B cell (primary cell): ENCODE measurements at regions not wholly inside any gene's neighbourhood (a gene's known extent, or its start where the extent isn't known, plus 50 kb on each side); places are given as distances from the start of the nearest gene placed in this dataset.

Experiments
- ATAC-seq: fragments of 200-7000 bp; cut with Tn5 transposase; one replicate; pipeline ENCODE4 v1.10.0; 2021; ENCODE audit warnings: low read depth, mild to moderate bottlenecking, moderate number of reproducible peaks, moderate library complexity
- CTCF ChIA-PET: fragments of 350-600 bp; sonication (Branson Sonifier 250); formaldehyde crosslinking; loops from one replicate; lab custom pipeline; 2021; ENCODE audit warnings: antibody characterized with exemption, inconsistent platforms; lab: Charles Lee
- POLR2A ChIA-PET: fragments of 350-600 bp; sonication (Branson Sonifier 250); formaldehyde crosslinking; loops from one replicate; lab custom pipeline; 2021; ENCODE audit warnings: antibody characterized with exemption; lab: Charles Lee
- DNase-seq: peaks from one replicate; pipeline ENCODE4 v3.0.0; 2013
- H2AFZ ChIP-seq: 2 replicates; pipeline ENCODE4 v1.6.1; 2012; ENCODE audit warnings: mild to moderate bottlenecking, low read depth, low read length; ENCODE audit not compliant: insufficient read depth, poor library complexity, severe bottlenecking
- H3K27ac ChIP-seq, 2 donors: 1 replicate in 1 of 2; 2 replicates in 1 of 2; pipeline ENCODE4 v1.5.1; 2012 to 2013; ENCODE audit warnings: low read length in 2 of 2, mild to moderate bottlenecking in 2 of 2, moderate library complexity in 1 of 2
- H3K27me3 ChIP-seq, 4 experiments: fragments of 200-600 bp in 1 of 4; sonication (generic) in 1 of 4; replicated peaks in 1 of 4; 1 replicate in 2 of 4; 2 replicates in 2 of 4; pipeline versions ENCODE4 v1.6.1 to v1.7.0; 2013 to 2016; ENCODE audit warnings: low read length in 3 of 4, mild to moderate bottlenecking in 2 of 4, mixed read lengths in 1 of 4, moderate library complexity in 1 of 4; ENCODE audit not compliant: insufficient read depth in 4 of 4, control insufficient read depth in 3 of 4; ENCODE audit errors: control extremely low read depth in 1 of 4
- H3K36me3 ChIP-seq, 2 experiments: replicated peaks in 1 of 2; 1 replicate in 1 of 2; 2 replicates in 1 of 2; pipeline versions ENCODE4 v1.6.1 to v1.7.1; 2013; ENCODE audit warnings: low read length in 1 of 2; ENCODE audit not compliant: insufficient read depth in 2 of 2, control insufficient read depth in 1 of 2; ENCODE audit errors: control extremely low read depth in 1 of 2, extremely low read depth in 1 of 2
- H3K4me1 ChIP-seq, 2 donors: fragments of 200-600 bp in 1 of 2; sonication (generic) in 1 of 2; 1 replicate in 1 of 2; 2 replicates in 1 of 2; pipeline versions ENCODE4 v1.5.1 to v1.6.1; 2013 to 2017; ENCODE audit warnings: low read length in 2 of 2; ENCODE audit not compliant: control insufficient read depth in 2 of 2, insufficient read depth in 2 of 2
- H3K4me2 ChIP-seq: replicated peaks from 2 replicates; pipeline ENCODE3; 2012; ENCODE audit warnings: mild to moderate bottlenecking, low read depth, low read length; ENCODE audit not compliant: poor library complexity, severe bottlenecking
- H3K4me3 ChIP-seq, 5 experiments: fragments of 200-600 bp in 1 of 5; sonication (generic) in 1 of 5; 1 replicate in 3 of 5; 2 replicates in 2 of 5; pipeline versions ENCODE4 v1.5.1 to v1.7.0; 2011 to 2016; ENCODE audit warnings: low read length in 4 of 5, mild to moderate bottlenecking in 4 of 5, low read depth in 2 of 5, control low read depth in 1 of 5, moderate library complexity in 1 of 5; ENCODE audit not compliant: insufficient read depth in 1 of 5; ENCODE audit errors: control extremely low read depth in 1 of 5, extremely low read depth in 1 of 5
- H3K79me2 ChIP-seq: fragments of 200-600 bp; sonication (generic); one replicate; pipeline ENCODE4 v1.6.0; 2016; ENCODE audit warnings: low read length; ENCODE audit not compliant: control insufficient read depth, insufficient read depth
- H3K9ac ChIP-seq: fragments of 200-600 bp; sonication (generic); 2 replicates; pipeline ENCODE4 v1.6.1; 2017; ENCODE audit warnings: mild to moderate bottlenecking, low read length, moderate library complexity
- H3K9me3 ChIP-seq, 3 donors: one replicate each; pipeline versions ENCODE4 v1.6.1 to v1.7.1; 2013; ENCODE audit warnings: low read length in 2 of 3; ENCODE audit not compliant: control insufficient read depth in 2 of 3, insufficient read depth in 1 of 3; ENCODE audit errors: control extremely low read depth in 1 of 3
- H4K20me1 ChIP-seq: 2 replicates; pipeline ENCODE4 v1.6.0; 2012; ENCODE audit warnings: mild to moderate bottlenecking, low read length; ENCODE audit not compliant: insufficient read depth, control insufficient read depth, poor library complexity, severe bottlenecking
- H3K27ac Mint-ChIP-seq: one replicate; pipeline ENCODE4 v1.8.0; 2021; ENCODE audit warnings: mixed read lengths
- H3K27me3 Mint-ChIP-seq: one replicate; pipeline ENCODE4 v1.8.0; 2021; ENCODE audit warnings: mixed read lengths
- H3K4me1 Mint-ChIP-seq: one replicate; pipeline ENCODE4 v1.8.0; 2021; ENCODE audit warnings: mixed read lengths
- H3K4me3 Mint-ChIP-seq: one replicate; pipeline ENCODE4 v1.8.0; 2021; ENCODE audit warnings: mixed read lengths
- H3K9me3 Mint-ChIP-seq: one replicate; pipeline ENCODE4 v1.8.0; 2022; ENCODE audit warnings: mixed read lengths; ENCODE audit not compliant: insufficient read depth
- EZH2 ChIP-seq: IDR thresholded peaks from 2 replicates; pipeline ENCODE4 v1.6.1; 2012; ENCODE audit warnings: borderline replicate concordance, low read depth, mild to moderate bottlenecking, moderate library complexity, low read length; ENCODE audit not compliant: insufficient read depth, poor library complexity, severe bottlenecking
- WGBS: methylation state at CpG from one replicate; pipeline ENCODE4 v1.1.5; 2013; ENCODE audit warnings: missing lambda C conversion rate; ENCODE audit not compliant: insufficient coverage; 5-methylcytosine and 5-hydroxymethylcytosine counted together
- intact Hi-C: fragments of 100-400 bp; cut with micrococcal nuclease; formaldehyde crosslinking; loops from one replicate; pipeline ENCODE4 v1.10.0; 2022
- TF ChIP-seq, protein P1 (sequence below): fragments of 200-600 bp; IDR thresholded peaks from one replicate; pipeline ENCODE4 v1.8.0; 2022; ENCODE audit warnings: antibody characterized with exemption, mild to moderate bottlenecking

DNA sequence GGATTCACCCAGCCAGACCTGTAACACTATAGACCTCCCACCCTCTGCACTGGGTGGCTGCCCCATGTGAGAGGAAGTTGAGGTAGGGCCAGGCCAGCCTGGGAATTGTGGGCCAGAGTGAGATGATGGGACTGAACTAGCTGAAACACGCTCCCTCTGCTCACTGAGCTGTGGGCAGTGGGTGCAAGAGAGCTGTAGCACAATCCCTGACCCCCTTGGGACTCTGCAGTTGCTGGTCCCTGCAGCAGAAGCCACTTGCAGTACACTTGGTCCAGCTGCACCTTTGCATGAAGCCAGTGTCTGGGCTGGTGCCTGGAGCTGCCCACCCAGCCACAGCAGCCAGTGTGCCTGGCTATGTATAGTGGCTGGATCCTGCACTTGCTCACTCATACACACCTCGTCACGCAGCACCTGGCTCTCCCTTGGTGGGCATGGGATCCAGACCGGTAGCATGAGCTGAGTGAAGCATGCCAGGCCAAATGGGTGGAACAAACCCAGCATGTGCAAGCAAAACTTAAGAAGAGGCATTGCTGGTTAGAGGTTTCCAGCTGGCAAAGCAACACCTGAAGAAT, 805.7 kb upstream of the GBE1 start:
- no peak overlapping the region for H3K4me3 Mint-ChIP-seq
- H3K9me3 ChIP-seq = peaks cover 0 to 10% (median 0%) of the 10 kb centered on the region in 3 donors
- H3K4me2 ChIP-seq = no peak overlapping the region
- no peak overlapping the region for H3K27ac ChIP-seq
- ChIA-PET CTCF (no interaction called here), POLR2A (no interaction called here)
- no peaks in the 10 kb centered on the region for H3K9me3 Mint-ChIP-seq
- no peak overlapping the region for H2AFZ ChIP-seq
- no peak for DNase-seq
- no peak overlapping the region for H3K4me3 ChIP-seq
- no peaks in the 10 kb centered on the region for H3K4me1 ChIP-seq
- WGBS = 86% methylated on average over 4 of the region's 4 CpGs
- no peaks in the 10 kb centered on the region for H3K27me3 ChIP-seq
- no peaks in the 10 kb centered on the region for H3K79me2 ChIP-seq
- no peak overlapping the region for H3K27ac Mint-ChIP-seq
- TF ChIP-seq EZH2 = no peak
- TF ChIP-seq, protein P1, sequence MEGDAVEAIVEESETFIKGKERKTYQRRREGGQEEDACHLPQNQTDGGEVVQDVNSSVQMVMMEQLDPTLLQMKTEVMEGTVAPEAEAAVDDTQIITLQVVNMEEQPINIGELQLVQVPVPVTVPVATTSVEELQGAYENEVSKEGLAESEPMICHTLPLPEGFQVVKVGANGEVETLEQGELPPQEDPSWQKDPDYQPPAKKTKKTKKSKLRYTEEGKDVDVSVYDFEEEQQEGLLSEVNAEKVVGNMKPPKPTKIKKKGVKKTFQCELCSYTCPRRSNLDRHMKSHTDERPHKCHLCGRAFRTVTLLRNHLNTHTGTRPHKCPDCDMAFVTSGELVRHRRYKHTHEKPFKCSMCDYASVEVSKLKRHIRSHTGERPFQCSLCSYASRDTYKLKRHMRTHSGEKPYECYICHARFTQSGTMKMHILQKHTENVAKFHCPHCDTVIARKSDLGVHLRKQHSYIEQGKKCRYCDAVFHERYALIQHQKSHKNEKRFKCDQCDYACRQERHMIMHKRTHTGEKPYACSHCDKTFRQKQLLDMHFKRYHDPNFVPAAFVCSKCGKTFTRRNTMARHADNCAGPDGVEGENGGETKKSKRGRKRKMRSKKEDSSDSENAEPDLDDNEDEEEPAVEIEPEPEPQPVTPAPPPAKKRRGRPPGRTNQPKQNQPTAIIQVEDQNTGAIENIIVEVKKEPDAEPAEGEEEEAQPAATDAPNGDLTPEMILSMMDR = no peak
- no peaks in the 10 kb centered on the region for H3K36me3 ChIP-seq
- H3K4me1 Mint-ChIP-seq = no peaks in the 10 kb centered on the region
- H3K27me3 Mint-ChIP-seq = no peaks in the 10 kb centered on the region
- ATAC-seq = no peak
- intact Hi-C loops = no loop called here
- H3K9ac ChIP-seq = no peak overlapping the region
- no peaks in the 10 kb centered on the region for H4K20me1 ChIP-seq

DNA sequence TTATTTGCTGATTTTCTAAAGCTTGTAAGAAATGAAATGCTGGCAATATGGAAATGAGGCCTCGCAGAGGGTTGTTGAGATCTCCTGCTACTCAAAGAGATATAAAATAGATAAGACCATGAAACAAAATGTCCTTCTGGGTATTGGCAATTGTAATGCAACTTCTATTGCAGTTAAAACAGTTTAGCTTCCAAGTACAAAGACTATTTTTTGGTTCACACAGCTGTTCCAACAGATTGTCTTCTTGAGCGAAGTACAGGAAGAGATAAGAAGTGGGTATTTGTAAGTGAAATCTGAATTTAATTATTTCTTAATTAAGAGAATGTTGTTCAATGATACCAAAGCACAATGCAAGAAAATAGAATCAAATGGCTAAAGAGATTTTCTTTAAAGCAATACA, 801.5 kb upstream of the GBE1 start:
- intact Hi-C loops = no loop called here

More for the DNA sequence above, 801.5 kb upstream of the GBE1 start:
- no peak overlapping the region for H2AFZ ChIP-seq
- no peaks in the 10 kb centered on the region for H3K79me2 ChIP-seq
- CTCF ChIA-PET = no interaction called here
- H3K9me3 ChIP-seq = peaks cover 0 to 10% (median 0%) of the 10 kb centered on the region in 3 donors
- POLR2A ChIA-PET = no interaction called here
- H3K27ac ChIP-seq = no peak overlapping the region
- Mint-ChIP-seq H3K4me1 (no peaks in the 10 kb centered on the region), H3K4me3 (no peak overlapping the region), H3K9me3 (no peaks in the 10 kb centered on the region), H3K27ac (no peak overlapping the region), H3K27me3 (no peaks in the 10 kb centered on the region)
- H3K9ac ChIP-seq = no peak overlapping the region
- H3K36me3 ChIP-seq = no peaks in the 10 kb centered on the region
- ATAC-seq (no peak), DNase-seq (no peak)
- no peaks in the 10 kb centered on the region for H3K27me3 ChIP-seq
- no peak overlapping the region for H3K4me2 ChIP-seq
- no peak overlapping the region for H3K4me3 ChIP-seq
- TF ChIP-seq, protein P1 = no peak
- TF ChIP-seq EZH2 = no peak
- H4K20me1 ChIP-seq = no peaks in the 10 kb centered on the region
- WGBS = no CpG with 5 or more reads among the region's 2 CpGs
- no peaks in the 10 kb centered on the region for H3K4me1 ChIP-seq
